ENCODE measurements at regions not wholly inside any gene's neighbourhood (a gene's known extent, or its start where the extent isn't known, plus 50 kb on each side); places are given as distances from the start of the nearest gene placed in this dataset.

DNA sequence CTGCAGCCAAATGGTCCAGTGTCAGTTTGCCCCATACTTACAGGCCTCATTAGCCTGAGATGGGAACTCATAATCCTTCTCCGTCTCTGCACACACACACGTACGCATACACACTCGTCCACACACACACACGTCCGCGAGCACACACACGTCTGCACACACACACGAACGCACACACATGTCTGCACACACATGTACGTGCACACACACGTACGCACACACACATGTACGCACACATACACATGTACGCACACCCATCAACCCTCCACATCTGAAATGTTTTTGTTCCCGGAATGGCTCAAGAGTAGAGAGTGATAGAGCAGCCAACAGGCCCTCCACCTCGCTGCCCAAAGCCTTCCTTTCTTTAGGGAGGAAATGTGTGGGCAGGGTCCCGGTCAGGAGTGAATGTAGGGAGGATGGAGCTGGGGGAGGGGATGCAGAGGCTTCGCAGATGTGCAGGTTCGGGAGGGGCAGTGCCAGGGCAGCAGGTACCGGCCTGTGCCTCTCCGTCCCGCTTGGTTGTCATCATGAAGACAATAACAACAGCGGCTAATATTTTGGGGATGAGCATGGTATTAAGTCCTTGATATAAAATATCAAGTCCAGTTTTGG lies 52.7 kb downstream of the PTGR3 start:
- no peak for TF ChIP-seq POLR2A (IDR thresholded peaks at IDR 0.05)
- TF ChIP-seq, protein P1, sequence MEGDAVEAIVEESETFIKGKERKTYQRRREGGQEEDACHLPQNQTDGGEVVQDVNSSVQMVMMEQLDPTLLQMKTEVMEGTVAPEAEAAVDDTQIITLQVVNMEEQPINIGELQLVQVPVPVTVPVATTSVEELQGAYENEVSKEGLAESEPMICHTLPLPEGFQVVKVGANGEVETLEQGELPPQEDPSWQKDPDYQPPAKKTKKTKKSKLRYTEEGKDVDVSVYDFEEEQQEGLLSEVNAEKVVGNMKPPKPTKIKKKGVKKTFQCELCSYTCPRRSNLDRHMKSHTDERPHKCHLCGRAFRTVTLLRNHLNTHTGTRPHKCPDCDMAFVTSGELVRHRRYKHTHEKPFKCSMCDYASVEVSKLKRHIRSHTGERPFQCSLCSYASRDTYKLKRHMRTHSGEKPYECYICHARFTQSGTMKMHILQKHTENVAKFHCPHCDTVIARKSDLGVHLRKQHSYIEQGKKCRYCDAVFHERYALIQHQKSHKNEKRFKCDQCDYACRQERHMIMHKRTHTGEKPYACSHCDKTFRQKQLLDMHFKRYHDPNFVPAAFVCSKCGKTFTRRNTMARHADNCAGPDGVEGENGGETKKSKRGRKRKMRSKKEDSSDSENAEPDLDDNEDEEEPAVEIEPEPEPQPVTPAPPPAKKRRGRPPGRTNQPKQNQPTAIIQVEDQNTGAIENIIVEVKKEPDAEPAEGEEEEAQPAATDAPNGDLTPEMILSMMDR (IDR thresholded peaks at IDR 0.05) = no peak

Measured in heart left ventricle (tissue), 13 donors.